PC-3 (cell line): ENCODE measurements at regions not wholly inside any gene's neighbourhood (a gene's known extent, or its start where the extent isn't known, plus 50 kb on each side); places are given as distances from the start of the nearest gene placed in this dataset.

ENCODE experiments used
- CTCF ChIP-seq: fragments of 300-600 bp; sonication (generic); conservative IDR thresholded peaks from 2 replicates; pipeline ENCODE4 v1.5.1; 2017; ENCODE audit warnings: antibody characterized with exemption, low read depth, mild to moderate bottlenecking, low read length
- EZH2phosphoT487 ChIP-seq: fragments of 300-600 bp; sonication (generic); IDR thresholded peaks from 2 replicates; pipeline ENCODE4 v1.6.1; 2018; ENCODE audit warnings: mild to moderate bottlenecking, antibody characterized with exemption, low read length, borderline replicate concordance

- TF ChIP-seq CTCF (no peak), EZH2phosphoT487 (no peak)
These were observed 365.9 kb upstream of the GALNT5 start for GRCh38 chr2:156891609-156892008.
